ENCODE measurements at regions not wholly inside any gene's neighbourhood (a gene's known extent, or its start where the extent isn't known, plus 50 kb on each side); places are given as distances from the start of the nearest gene placed in this dataset.

GRCh38 chr12:127355061-127355841, 911.7 kb upstream of the TMEM132C start:
- H3K27ac Mint-ChIP-seq: no peak overlapping the region
- TF ChIP-seq CTCF (IDR thresholded peaks at IDR 0.05) (no peak), EZH2 (IDR thresholded peaks at IDR 0.05; ENCODE audit: borderline replicate concordance, insufficient read depth, low read depth, low read length, poor library complexity, severe bottlenecking) (no peak)
- H3K4me1 Mint-ChIP-seq: no peaks in the 10 kb centered on the region
- no peak overlapping the region for H3K4me3 Mint-ChIP-seq
- H3K4me1 ChIP-seq (ENCODE audit: control insufficient read depth in 2 of 2, insufficient read depth in 2 of 2, low read length in 2 of 2): no peaks in the 10 kb centered on the region
- H3K9ac ChIP-seq (ENCODE audit: low read length): no peak overlapping the region
- no peak for DNase-seq
- H3K27ac ChIP-seq (ENCODE audit: low read length in 2 of 2): no peak overlapping the region
- no peak overlapping the region for H3K4me3 ChIP-seq (ENCODE audit: control extremely low read depth in 1 of 5, extremely low read depth in 1 of 5, insufficient read depth in 1 of 5, low read depth in 2 of 5, low read length in 4 of 5)
- no peak overlapping the region for H2AFZ ChIP-seq (ENCODE audit: insufficient read depth, low read depth, low read length, poor library complexity, severe bottlenecking)
- 87% methylated on average over 6 of the region's 10 CpGs for WGBS (ENCODE audit: insufficient coverage)
- H3K9me3 ChIP-seq (ENCODE audit: control extremely low read depth in 1 of 3, control insufficient read depth in 2 of 3, insufficient read depth in 1 of 3, low read length in 2 of 3): peaks cover 0 to 21% (median 0%) of the 10 kb centered on the region in 3 donors
- ChIA-PET POLR2A (no interaction called here), CTCF (no interaction called here)
- intact Hi-C loops (cut with micrococcal nuclease): no loop called here
- H3K4me2 ChIP-seq (replicated peaks; ENCODE audit: low read depth, low read length, poor library complexity, severe bottlenecking): no peak overlapping the region
- peaks cover 1% of the 10 kb centered on the region for H3K9me3 Mint-ChIP-seq (ENCODE audit: insufficient read depth)
- no peaks in the 10 kb centered on the region for H3K27me3 Mint-ChIP-seq
- no peaks in the 10 kb centered on the region for H3K79me2 ChIP-seq (ENCODE audit: control insufficient read depth, insufficient read depth, low read length)
- no peaks in the 10 kb centered on the region for H3K27me3 ChIP-seq (replicated peaks in 1 of 4; ENCODE audit: control extremely low read depth in 1 of 4, control insufficient read depth in 3 of 4, insufficient read depth in 4 of 4, low read length in 3 of 4)
- no peaks in the 10 kb centered on the region for H3K36me3 ChIP-seq (replicated peaks in 1 of 2; ENCODE audit: control extremely low read depth in 1 of 2, control insufficient read depth in 1 of 2, extremely low read depth in 1 of 2, insufficient read depth in 2 of 2, low read length in 1 of 2)
- ATAC-seq (ENCODE audit: low read depth): no peak
- no peaks in the 10 kb centered on the region for H4K20me1 ChIP-seq (ENCODE audit: control insufficient read depth, insufficient read depth, low read length, poor library complexity, severe bottlenecking)

GRCh38 chr12:127358888-127359287, 908.1 kb upstream of the TMEM132C start:
- Mint-ChIP-seq H3K9me3 (ENCODE audit: insufficient read depth) (no peaks in the 10 kb centered on the region), H3K4me1 (no peaks in the 10 kb centered on the region), H3K27ac (no peak overlapping the region), H3K4me3 (no peak overlapping the region), H3K27me3 (no peaks in the 10 kb centered on the region)
- no peaks in the 10 kb centered on the region for H3K4me1 ChIP-seq (ENCODE audit: control insufficient read depth in 2 of 2, insufficient read depth in 2 of 2, low read length in 2 of 2)
- no peaks in the 10 kb centered on the region for H3K36me3 ChIP-seq (replicated peaks in 1 of 2; ENCODE audit: control extremely low read depth in 1 of 2, control insufficient read depth in 1 of 2, extremely low read depth in 1 of 2, insufficient read depth in 2 of 2, low read length in 1 of 2)
- H3K4me2 ChIP-seq (replicated peaks; ENCODE audit: low read depth, low read length, poor library complexity, severe bottlenecking): no peak overlapping the region
- no peaks in the 10 kb centered on the region for H3K79me2 ChIP-seq (ENCODE audit: control insufficient read depth, insufficient read depth, low read length)
- ATAC-seq (ENCODE audit: low read depth): no peak
- H3K27ac ChIP-seq (ENCODE audit: low read length in 2 of 2): no peak overlapping the region
- TF ChIP-seq CTCF (IDR thresholded peaks at IDR 0.05) (no peak), EZH2 (IDR thresholded peaks at IDR 0.05; ENCODE audit: borderline replicate concordance, insufficient read depth, low read depth, low read length, poor library complexity, severe bottlenecking) (no peak)
- no peak overlapping the region for H3K9ac ChIP-seq (ENCODE audit: low read length)
- CTCF ChIA-PET: no interaction called here
- WGBS (ENCODE audit: insufficient coverage): no CpG with 5 or more reads among the region's 2 CpGs
- no peak overlapping the region for H2AFZ ChIP-seq (ENCODE audit: insufficient read depth, low read depth, low read length, poor library complexity, severe bottlenecking)
- no peaks in the 10 kb centered on the region for H4K20me1 ChIP-seq (ENCODE audit: control insufficient read depth, insufficient read depth, low read length, poor library complexity, severe bottlenecking)
- no peak overlapping the region for H3K4me3 ChIP-seq (ENCODE audit: control extremely low read depth in 1 of 5, extremely low read depth in 1 of 5, insufficient read depth in 1 of 5, low read depth in 2 of 5, low read length in 4 of 5)
- POLR2A ChIA-PET: no interaction called here
- H3K9me3 ChIP-seq (ENCODE audit: control extremely low read depth in 1 of 3, control insufficient read depth in 2 of 3, insufficient read depth in 1 of 3, low read length in 2 of 3): peaks cover 0 to 2% (median 0%) of the 10 kb centered on the region in 3 donors
- DNase-seq: no peak
- intact Hi-C loops (cut with micrococcal nuclease): no loop called here
- H3K27me3 ChIP-seq (replicated peaks in 1 of 4; ENCODE audit: control extremely low read depth in 1 of 4, control insufficient read depth in 3 of 4, insufficient read depth in 4 of 4, low read length in 3 of 4): no peaks in the 10 kb centered on the region

Measured in B cell (primary cell).